Endothelial cell of hepatic sinusoid (primary cell): ENCODE measurements at regions not wholly inside any gene's neighbourhood (a gene's known extent, or its start where the extent isn't known, plus 50 kb on each side); places are given as distances from the start of the nearest gene placed in this dataset.
"Not testable (repeated sequence)": the region's sequence is repeated elsewhere in the genome, so short reads cannot be mapped to it uniquely, and the experiment has no call there.

Source experiments
- in situ Hi-C: cut with HindIII; loops from 2 replicates; pipeline ENCODE4 v1.10.0; 2017; ENCODE audit warnings: low sequenced_read_pairs

DNA sequence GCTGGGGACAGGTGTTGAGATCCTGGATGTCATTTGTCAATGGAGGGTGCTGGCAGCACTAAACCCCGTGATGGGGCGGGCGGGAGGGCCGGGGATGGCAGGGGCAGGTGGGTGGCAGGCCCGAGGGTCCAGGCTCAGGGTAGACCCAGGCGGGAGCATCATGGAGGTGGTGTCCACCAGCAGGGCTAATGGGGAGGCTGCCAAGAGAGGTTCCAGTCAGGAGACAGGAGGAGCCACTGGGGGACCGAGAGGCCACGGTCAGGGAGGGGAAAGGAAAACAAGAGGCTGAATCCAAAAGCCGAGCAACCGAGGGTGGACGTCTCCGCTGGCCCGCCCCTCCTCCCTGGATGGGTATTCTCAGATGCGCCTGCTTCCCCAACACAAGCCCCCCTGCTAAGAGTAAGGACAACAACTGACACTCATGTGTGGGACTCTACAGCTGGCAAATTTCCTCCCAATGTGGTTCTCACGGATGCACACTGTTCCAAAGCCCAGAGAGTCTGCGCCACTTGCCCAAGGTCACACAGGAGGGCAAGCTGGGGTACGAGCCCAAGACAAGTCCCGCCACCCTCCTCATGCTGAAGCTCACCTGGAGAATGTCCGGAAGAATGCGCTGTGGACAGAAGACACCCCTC lies 132.0 kb downstream of the CPZ start:
- in situ Hi-C loops, result no loop called here

DNA sequence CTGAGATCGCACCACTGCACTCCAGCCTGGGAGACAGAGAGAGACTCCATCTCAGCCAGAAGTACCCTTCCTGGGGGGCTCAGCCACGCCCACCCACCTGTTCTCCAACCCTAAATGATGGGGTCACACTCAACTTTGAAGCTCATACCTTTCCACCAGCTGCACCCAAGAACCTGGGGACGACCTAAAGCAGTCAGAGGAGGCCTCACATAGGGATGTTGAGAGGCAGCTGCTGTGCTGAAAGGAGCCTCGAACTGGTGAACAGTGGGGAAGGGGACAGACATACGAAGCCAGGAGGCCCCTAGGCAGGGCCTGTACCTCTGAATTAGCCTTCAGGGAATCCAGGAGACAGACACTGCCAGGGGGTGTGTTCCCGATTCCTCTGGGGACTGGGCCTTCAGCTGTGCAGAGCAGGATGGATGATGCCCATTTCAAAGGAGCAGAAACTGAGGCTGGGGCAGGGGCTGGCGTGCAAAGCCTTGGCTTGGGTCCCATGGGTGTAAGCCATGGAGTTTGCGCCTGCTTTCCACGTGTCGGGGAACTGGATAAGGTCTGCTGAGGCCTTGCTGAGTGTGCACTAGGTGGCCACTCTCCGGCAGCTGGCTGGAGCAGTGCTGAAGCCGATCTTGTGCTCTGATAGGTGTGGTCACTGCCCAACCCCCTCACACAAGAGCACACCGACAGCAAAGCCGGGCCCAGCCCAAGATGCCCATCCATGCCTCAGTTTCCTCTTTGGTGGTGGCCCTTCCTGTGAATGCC lies 130.8 kb downstream of the CPZ start:
- in situ Hi-C loops, result no loop called here

DNA sequence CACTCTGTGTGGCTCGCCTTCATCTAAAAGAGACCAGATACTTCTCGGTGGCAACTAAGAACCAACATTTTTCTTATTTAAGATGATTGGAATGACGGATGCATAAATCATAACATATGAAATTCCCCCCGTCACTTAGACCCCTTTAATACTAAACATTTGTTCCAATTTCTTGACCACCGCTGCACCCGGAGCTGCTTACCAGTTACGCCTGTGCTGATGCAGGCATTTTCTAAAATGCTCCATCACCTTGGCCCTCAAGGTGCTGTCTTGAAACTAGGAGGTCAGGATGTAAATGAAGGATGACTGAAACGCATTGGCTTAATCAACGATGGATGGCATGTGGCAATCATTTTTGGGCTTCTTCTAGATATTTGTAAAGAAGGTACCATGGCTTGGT lies 130.0 kb downstream of the CPZ start:
- in situ Hi-C loops, result no loop called here

DNA sequence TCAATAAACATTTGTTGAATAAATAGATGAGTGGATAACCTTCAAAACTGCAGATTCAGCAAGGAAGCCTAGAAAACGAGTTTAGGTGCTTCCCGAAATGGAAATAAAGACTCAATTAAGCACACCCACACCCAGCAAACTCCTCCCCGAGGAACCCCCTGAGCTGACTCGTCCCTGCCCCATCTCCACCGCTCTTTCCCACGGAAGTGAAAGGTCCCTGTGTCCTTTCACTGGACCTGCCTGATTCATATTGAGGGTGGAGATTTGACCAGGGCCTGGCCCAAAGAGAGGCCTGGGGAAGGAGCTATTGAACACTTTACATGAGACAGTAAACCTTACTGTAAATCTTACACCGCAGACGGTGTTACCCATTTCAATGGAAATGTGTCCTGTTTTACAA lies 129.1 kb downstream of the CPZ start:
- in situ Hi-C loops, result no loop called here

DNA sequence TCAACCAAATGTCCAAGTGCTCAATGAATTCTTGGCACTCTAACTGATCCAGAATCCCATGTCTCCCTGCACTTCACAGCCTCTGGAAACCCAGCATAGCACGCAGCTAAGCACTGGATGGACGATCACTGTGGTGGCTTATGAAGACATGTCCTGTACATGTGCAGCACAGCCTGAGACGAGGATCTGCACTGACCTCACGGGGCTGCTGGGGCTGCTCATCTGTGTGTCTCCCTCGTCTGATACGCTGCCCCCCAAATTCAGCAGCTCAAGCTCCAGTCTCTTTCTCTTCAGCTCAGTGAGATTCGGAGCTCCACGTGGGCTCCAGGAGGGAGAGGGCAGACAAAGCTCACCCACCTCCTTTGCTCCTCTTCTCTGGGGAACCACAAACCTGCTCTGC lies 126.9 kb downstream of the CPZ start:
- in situ Hi-C loops, result no loop called here

DNA sequence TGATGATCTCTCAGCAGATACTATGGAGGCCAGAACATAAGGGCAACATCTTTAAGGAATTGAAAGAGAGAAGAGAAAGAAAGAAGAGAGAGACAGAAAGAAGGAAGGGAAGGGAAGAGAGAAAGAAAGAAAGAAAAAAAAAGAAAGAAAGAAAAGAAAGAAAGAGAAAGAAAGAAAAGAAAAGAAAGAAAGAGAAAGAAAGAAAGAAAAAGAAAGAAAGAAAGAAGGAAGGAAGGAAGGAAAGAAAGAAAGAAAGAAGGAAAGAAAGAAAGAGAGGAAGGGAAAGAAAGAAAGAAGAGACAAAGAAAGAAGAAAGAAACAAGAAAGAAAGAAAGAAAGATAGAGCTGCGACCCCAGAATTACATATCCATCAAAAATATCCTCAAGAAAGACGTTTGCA lies 124.9 kb downstream of the CPZ start:
- in situ Hi-C loops, result not testable (repeated sequence)

DNA sequence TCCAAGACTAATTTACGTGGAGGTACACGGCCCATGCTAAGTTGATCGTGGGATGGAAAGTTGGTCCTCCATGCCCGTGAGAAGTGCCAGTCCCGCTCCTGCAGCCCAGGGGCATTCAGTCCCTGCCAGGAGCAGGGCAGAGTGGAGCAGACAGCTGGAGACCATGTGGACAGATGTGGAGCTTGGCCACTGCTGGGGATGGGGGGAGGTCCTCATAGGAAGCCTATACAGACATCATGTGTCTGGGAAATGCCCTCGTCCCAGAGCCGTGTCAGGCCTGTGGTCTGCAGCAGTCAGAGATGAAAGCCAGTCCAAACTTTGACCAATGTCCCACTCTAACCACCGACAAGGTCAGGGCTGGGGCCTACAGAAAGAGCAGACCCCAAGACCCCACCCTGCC lies 118.4 kb downstream of the CPZ start:
- in situ Hi-C loops, result no loop called here

DNA sequence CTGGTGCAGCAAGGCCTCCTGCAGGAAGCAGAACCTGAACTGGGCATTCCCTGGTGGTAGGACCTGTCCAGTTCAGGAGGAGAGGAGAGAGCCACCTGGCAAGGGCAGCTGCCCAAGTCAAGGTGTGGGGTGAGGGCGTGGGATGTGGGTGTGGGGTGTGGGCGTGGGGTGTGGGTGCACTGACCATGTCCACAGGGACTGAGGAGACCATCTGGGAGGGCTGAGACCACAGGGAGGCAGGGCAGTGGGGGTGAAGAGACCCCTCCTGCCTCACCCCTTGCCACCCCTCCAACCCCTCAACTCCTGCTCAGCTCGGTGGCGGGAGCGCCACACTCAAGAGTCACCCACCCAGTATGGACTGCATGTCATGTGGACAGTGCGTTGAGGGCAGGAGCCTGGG lies 117.9 kb downstream of the CPZ start:
- in situ Hi-C loops, result no loop called here

DNA sequence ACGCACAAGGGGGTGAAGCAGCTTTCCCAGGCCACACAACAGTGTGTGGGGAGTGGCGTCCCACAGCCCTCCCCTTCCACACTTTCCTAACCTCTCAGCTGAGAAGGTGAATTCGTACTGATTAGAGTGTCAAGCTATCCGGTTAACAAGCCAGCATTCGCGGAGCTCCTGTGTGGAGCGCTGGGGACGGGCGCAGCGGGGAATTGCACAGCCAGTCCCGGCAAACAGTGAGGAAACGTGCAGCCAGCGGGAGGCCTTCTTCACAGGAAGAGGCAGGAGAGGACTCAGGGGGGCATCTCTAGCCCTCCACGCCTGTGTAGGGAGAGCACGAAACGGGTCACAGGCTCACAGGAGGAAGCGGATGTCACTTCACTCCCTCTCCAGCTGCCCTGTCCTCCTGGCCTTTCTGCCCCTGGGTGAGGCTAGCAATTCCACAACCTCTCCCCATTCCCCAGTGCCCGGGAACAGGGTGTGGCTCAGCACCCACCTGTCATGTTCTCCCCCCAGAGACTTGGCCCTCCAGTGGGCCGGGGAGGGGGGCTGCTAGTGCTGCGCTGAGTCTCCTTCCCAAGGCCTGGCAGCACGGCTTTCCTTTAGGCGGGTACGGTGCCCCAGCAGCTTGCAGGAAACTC lies 117.3 kb downstream of the CPZ start:
- in situ Hi-C loops, result no loop called here

DNA sequence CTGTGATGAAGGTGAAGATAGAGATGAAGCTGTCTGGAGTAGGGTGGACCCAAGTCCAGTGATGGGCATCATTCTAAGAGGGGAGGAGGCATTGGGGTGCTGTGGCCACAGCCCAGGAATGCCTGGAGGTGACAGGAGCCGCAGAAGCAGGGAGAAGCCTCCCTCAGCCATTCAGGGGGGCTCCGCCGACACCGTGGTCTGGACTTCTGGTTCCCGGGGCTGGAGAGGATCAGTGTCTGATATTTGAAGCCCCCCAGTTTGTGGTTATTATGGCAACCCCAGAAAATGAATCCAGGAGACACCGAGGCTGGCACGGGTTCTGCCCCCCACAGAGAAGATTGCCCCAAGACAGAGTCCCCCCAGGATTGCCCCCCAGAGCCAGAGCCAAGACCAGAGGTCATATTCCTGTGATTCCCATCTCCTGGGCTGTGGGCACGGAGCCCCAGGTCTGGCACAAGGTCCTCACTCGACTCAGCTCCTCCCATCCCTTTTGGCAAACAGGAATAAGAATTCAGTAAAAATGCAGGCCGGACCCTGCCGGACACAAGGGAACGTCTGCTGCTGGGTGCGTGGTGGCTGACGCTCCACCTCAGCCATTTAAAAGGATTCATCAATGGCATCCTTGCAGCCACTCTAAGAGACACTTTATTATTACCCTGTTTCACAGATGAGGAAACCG lies 116.6 kb downstream of the CPZ start:
- in situ Hi-C loops, result no loop called here

DNA sequence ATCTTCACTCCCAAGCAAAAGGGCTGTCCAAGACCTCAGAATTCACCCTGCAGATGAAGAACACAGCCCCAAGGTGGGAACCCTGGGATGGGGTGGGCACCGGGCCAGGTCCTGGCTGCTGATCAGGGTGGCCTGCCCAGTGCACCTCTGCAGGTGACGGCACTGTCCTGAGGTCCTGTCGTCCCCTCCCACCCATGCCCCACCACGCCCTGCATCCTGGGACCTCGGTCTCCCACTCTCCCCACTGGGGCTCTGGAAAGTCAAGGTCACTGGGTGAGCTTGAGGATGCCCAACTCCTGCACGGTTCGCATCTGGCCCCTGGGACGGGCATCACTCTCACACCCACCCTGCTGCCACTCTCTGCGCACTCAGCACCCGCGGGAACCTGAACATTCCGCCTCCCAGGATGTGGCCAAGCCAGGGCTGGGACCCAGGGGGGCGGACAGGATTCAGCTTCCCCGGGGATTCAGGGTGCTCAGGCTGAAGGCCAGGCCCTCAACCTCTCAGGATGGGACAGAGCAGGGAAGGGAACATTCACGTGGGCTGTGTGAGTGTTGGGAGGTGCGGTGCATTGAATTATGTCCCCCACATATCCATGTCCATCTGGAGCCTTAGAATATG lies 115.9 kb downstream of the CPZ start:
- in situ Hi-C loops, result no loop called here

DNA sequence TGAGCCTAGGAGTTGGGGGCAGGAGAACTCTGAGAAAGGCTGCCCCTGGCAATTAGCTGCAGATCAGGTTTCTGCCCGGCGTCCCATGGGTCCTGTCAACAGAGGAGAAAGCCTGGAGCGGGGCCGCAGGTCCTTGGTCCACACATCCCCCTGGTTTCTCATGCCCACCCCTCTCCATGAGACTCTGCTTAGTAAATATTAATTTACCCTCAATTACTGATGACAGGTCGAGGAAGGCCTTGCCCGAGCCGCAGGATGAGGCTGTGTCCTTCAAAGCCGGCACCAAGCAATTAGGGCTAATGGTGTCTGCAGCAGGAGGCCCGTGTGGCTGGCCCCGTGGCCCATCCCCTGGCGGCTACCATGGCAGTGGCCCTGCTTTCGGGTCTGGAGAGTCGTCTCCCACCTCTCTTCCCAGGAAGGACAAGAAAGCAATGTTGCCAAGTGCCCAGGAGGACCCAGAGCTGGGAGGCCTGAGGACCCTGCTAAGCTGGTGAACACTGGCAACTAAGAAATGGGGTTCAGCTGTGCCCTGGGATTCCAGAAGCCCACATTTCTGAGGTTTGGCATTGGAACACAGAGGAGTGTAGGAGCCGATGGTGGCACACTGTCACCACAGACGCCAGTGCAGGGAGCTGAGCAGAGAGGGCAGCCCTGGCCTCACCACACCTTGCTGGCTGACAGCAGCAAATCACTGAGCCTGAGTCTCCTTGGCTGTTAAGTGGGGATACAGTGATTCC lies 114.6 kb downstream of the CPZ start:
- in situ Hi-C loops, result no loop called here

DNA sequence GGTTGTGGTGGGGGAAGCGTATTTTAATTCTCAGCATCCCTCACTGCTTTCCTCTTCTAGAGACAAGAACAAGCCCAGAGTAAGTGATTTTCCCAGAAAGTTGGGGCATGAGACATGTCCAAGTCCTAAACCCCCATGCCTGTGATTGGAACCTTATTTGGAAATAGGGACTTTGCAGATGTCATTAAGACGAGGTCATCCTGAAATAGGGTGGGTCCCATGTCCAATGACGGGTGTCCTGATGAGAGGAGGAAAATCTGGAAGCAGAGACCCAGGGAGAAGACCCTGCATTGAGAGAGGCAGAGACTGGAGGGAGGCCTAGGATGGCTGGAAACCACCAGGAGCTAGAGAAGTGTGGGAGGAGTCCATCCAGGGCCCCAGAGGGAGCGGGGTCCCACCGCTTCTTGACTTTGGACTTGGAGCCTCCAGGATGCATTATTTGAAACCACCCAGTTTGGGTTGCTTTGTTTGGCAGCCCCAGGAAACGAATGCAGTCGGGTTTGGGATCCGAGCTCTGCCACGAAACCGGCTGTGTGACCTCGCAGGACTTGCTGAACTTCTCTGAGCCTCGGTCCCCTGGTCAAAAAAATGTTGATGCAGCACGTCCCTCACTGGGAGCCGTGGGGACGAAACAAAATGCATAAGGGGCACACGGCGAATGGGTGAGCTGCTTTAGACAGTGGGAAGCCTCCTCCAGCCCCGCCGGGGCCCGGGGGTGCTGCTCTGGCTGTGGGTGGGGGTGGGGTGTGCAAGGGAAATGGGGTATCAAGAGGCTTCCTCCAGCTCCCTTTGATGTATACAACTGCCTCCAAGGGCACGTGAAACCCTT lies 113.9 kb downstream of the CPZ start:
- in situ Hi-C loops, result no loop called here

DNA sequence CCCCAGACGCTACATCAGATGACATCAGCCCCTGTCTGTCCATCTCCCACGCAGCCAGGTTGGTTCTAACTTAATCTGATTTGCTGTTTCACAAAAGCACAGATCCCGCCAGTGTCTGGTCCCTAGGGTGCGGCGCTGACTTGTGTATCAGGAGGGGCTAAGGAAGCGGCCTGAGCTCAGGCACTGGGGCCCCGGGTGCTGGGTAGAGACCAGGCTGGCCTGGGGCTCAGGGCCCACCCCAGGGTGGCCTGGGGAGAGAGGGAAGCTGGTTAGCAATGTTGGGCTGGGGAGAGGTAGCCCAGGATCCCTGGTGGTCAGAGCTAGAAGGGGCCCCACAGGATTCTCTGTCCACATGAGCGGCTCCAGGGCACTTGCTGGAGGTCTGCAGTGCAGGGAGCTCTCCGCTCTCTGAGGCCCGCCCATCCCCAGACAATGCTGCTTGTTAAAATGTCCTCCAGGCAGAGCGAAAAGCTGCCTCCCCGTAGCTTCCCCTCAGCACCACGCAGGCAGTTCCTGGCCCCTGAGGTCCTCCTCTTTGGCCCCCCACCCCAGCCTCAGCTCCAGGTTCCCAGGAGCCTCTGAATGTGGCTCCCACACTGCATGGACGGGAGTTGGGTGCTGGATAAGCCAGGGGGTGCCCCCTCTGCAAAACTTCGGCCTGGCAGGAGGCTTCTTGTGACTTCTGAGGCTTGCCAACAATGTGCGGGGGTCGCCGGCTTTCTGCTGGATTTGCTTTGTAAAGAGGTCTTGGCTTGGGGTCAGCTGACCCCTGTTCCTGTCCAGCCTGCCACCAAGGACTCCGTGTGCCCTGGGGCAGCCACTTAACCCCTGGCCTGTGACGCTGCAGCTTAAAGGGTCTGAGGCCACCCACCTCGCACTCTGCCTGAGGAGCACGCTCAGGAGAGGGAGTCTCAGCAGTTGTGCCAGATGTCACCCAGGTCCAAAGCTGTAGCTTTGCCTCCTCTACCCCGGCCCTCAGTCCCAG lies 112.9 kb downstream of the CPZ start:
- in situ Hi-C loops, result no loop called here

DNA sequence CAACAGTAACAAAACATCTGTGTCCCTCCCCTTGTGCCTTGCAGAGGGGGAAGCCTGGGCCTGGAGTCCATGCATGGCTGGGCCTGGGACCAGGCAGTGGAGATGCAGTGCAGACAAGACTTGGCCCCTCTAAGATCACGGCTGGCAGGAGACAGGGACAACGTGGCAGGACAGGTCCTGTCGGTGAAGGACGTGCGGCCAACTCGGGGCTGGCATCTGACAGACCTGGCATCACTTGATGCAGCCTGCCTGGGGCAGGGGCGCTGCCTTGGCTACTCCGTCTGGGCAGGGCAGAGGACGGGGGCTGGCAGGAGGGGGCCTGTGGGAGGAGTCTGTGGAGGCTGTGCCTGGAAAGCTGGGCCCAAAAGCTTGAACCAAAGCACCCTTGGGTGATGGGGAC lies 112.1 kb downstream of the CPZ start:
- in situ Hi-C loops, result no loop called here

DNA sequence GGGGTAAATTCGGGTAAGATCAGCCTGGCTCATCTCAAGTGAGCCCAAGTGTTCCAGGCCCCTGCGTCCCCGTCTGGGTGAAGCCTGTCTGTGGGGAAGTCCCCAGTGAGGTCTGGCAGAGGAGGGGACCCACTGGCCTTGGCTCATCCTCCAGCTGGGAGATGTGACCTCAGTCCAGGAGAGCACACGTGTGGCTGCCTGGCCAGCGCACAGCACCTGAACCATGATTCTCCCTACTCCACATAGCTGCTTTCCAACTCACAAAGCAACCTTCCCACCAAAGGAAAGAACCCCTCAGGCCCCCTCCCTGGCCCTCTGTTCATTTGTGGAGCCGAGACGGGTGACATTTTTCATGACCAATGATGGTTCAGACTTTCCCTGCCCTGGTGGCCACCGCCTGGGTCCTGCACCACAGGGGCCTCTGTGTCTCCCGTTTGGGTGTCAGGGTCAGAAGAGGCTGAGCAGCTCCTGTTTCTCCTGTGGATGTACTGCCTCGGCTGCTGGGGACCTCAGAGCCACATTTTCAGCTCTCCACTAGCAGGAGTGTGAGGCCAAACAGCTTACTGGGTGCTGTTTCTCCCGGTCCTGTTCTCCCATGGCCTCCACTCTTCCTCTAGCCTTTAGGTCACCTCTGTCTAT lies 111.4 kb downstream of the CPZ start:
- in situ Hi-C loops, result no loop called here

DNA sequence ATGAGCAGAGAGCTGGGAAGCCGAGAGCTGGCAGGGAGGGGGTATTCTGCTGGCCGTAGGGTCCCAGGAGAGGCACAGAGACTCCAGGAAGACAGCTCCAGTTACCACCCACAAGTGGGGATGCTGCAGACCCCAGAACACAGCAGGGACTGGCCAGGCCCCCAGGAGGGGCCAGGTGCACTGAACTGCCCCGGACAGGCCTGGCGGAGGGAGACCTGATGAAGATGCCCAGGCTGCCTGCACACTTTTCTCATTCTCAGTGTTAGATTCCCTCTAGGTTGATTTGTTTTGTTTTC lies 110.8 kb downstream of the CPZ start:
- in situ Hi-C loops, result no loop called here
